Tibial artery (tissue), 4 donors: ENCODE measurements at regions not wholly inside any gene's neighbourhood (a gene's known extent, or its start where the extent isn't known, plus 50 kb on each side); places are given as distances from the start of the nearest gene placed in this dataset.

Experiments used
- DNase-seq, 2 donors: peaks; one replicate each; pipeline ENCODE4 v3.0.0-alpha.2; 2019
- H3K27ac ChIP-seq, 2 donors: fragments of 200-600 bp; sonication (generic) in 1 of 2; 1 replicate in 1 of 2; 2 replicates in 1 of 2; pipeline ENCODE4 v1.5.1; 2018 to 2019; ENCODE audit warnings: mild to moderate bottlenecking in 1 of 2
- H3K27me3 ChIP-seq, 2 donors: fragments of 200-600 bp; sonication (generic) in 1 of 2; one replicate each; pipeline versions ENCODE4 v1.5.1 to v1.6.0; 2016 to 2019
- H3K36me3 ChIP-seq, 3 donors: fragments of 200-600 bp; sonication (generic) in 2 of 3; one replicate each; pipeline ENCODE4 v1.5.1; 2016 to 2019; ENCODE audit warnings: mild to moderate bottlenecking in 2 of 3
- H3K4me1 ChIP-seq, 4 donors: fragments of 200-600 bp; sonication (generic) in 2 of 4; 1 replicate in 3 of 4; 2 replicates in 1 of 4; pipeline ENCODE4 v1.5.1; 2016 to 2019
- H3K4me3 ChIP-seq, 2 donors: fragments of 200-600 bp; sonication (generic) in 1 of 2; 1 replicate in 1 of 2; 2 replicates in 1 of 2; pipeline ENCODE4 v1.5.1; 2018 to 2019; ENCODE audit warnings: mild to moderate bottlenecking in 2 of 2
- H3K9me3 ChIP-seq, 3 donors: fragments of 200-600 bp; sonication (generic) in 1 of 3; one replicate each; pipeline ENCODE4 v1.5.1; 2016 to 2019
- CTCF ChIP-seq, 2 experiments: fragments of 200-600 bp in 1 of 2; fragments of 450-650 bp in 1 of 2; IDR thresholded peaks; one replicate each; pipeline ENCODE4 v1.5.1; 2017 to 2019; ENCODE audit warnings: antibody characterized with exemption in 2 of 2, mild to moderate bottlenecking in 1 of 2, moderate library complexity in 1 of 2
- intact Hi-C: fragments of 100-400 bp; cut with DNase I; formaldehyde crosslinking; loops from one replicate; pipeline ENCODE4 v1.15.0; 2023; ENCODE audit warnings: low total_unique reads

DNA sequence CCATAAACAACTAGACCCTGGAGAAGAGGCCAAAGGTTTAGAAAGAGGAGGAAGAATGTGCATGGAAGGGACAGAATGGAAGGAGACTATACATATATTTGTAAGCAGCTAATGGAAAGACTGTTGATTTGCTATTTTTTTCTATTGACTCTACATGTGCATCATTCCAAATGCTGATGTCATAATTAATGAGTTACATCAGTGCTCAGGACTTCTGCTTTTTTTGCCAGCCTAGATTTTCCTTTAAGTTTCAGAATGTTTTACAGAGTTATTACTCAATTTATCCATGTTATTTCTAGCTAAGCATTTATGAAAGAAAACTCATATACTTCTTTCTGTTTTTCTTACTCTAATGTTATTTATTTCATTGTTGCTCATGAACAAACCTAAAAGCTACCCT, 62.6 kb upstream of the VGLL3 start:
- H3K27me3 ChIP-seq = no peaks in the 10 kb centered on the region
- TF ChIP-seq CTCF (IDR thresholded peaks at IDR 0.05) = no peak
- no peaks in the 10 kb centered on the region for H3K36me3 ChIP-seq
- intact Hi-C loops = no loop called here
- no peak overlapping the region for H3K4me3 ChIP-seq
- no peak overlapping the region for H3K27ac ChIP-seq
- no peaks in the 10 kb centered on the region for H3K4me1 ChIP-seq
- no peaks in the 10 kb centered on the region for H3K9me3 ChIP-seq
- DNase-seq = no peak

DNA sequence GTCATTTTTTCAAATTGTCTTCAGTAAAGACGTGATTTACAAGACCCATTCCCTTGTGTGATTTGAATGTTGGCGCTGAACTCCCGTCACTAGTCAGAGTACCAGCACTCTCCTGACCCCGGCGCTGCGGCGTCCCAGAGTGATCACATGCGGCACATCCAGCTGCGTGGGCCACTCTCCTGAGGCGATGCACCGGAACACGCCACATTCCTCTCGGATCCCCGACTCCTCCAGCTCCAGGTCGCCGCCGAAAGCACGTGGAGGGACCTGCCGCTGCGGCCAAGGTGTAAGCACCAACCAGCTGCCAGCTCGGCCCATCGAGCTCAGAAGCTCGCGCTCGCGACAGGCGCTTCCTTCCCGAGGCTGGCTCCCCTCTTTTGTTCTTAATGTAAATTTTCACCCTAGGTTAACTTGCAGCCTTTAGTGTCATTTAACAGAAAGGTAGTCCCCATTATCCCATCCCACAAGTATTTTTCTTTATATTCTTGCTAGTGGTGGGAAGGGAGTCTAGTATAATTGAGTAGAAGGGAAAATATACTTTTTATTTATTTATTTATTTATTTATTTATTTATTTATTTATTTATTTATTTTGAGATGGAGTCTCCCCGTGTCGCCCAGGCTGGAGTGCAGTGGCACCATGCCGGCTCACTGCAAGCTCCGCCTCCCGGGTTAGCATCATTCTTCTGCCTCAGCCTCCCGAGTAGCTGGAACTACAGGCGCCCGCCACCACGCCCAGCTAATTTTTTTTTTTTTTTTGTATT, 61.7 kb upstream of the VGLL3 start:
- H3K36me3 ChIP-seq = no peaks in the 10 kb centered on the region
- no peaks in the 10 kb centered on the region for H3K9me3 ChIP-seq
- peak in 1 of 2 donors; percentile 50 for DNase-seq
- H3K27me3 ChIP-seq = no peaks in the 10 kb centered on the region
- no peak overlapping the region for H3K4me3 ChIP-seq
- H3K4me1 ChIP-seq = no peaks in the 10 kb centered on the region
- no peak overlapping the region for H3K27ac ChIP-seq
- intact Hi-C loops = no loop called here
- no peak for TF ChIP-seq CTCF (IDR thresholded peaks at IDR 0.05)

DNA sequence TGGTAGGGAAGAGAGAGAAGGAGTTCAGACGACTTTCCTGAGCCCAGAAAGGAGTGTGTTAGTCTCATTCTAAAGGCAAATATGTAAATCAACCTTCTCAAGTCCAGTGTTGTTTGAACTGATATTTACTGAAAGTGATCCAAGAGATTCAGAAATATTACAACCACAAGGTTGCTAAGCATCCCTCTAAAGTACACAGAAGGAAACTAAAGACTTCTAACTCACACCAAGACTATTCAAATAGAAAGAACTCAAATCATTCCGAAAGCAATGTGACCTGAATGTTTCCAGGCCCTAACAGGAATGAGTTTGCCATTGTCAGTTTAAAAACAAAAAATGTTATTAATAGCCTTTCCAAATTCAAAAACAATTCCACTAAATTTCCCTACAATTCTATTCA, 56.9 kb upstream of the VGLL3 start:
- Histone ChIP-seq H3K9me3 (no peaks in the 10 kb centered on the region), H3K4me3 (no peak overlapping the region), H3K27ac (no peak overlapping the region), H3K4me1 (no peaks in the 10 kb centered on the region), H3K36me3 (no peaks in the 10 kb centered on the region), H3K27me3 (no peaks in the 10 kb centered on the region)
- DNase-seq = no peak
- intact Hi-C loops = no loop called here
- TF ChIP-seq CTCF (IDR thresholded peaks at IDR 0.05) = no peak

GRCh38 chr3:87046241-87046640, 55.3 kb upstream of the VGLL3 start:
- Histone ChIP-seq H3K27ac (no peak overlapping the region), H3K9me3 (no peaks in the 10 kb centered on the region), H3K4me3 (no peak overlapping the region), H3K27me3 (no peaks in the 10 kb centered on the region), H3K36me3 (no peaks in the 10 kb centered on the region), H3K4me1 (no peaks in the 10 kb centered on the region)
- intact Hi-C loops = no loop called here
- no peak for TF ChIP-seq CTCF (IDR thresholded peaks at IDR 0.05)
- DNase-seq = no peak

- Histone ChIP-seq H3K36me3 (no peaks in the 10 kb centered on the region), H3K4me1 (no peaks in the 10 kb centered on the region), H3K27ac (no peak overlapping the region), H3K27me3 (no peaks in the 10 kb centered on the region), H3K9me3 (no peaks in the 10 kb centered on the region), H3K4me3 (no peak overlapping the region)
- DNase-seq = no peak
- intact Hi-C loops = no loop called here
- TF ChIP-seq CTCF (IDR thresholded peaks at IDR 0.05) = no peak
These were observed 54.5 kb upstream of the VGLL3 start for GRCh38 chr3:87045473-87045872.

DNA sequence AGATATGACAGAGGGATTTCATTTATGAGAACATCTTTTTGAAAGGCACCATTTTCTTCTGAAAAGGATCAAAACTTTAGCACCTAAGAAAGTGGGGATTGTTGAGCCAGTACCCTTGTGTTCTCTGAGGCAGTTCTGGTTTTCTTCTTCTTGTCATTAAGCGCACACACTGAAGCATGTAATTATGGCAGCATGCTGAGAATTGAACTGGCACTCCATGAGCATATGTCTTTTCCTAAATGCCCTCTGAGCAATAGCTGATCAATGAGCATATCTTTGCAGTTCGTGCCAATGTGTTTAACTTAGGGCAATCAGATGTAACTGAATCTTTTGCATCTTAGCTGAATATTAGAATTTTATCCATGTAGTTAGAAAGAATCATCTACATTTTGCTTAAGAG, 53.9 kb upstream of the VGLL3 start:
- no peak for TF ChIP-seq CTCF (IDR thresholded peaks at IDR 0.05)
- no peaks in the 10 kb centered on the region for H3K27me3 ChIP-seq
- no peak overlapping the region for H3K4me3 ChIP-seq
- no peak overlapping the region for H3K27ac ChIP-seq
- H3K36me3 ChIP-seq = no peaks in the 10 kb centered on the region
- DNase-seq = no peak
- no peaks in the 10 kb centered on the region for H3K4me1 ChIP-seq
- intact Hi-C loops = no loop called here
- H3K9me3 ChIP-seq = no peaks in the 10 kb centered on the region
